ENCODE measurements at regions not wholly inside any gene's neighbourhood (a gene's known extent, or its start where the extent isn't known, plus 50 kb on each side); places are given as distances from the start of the nearest gene placed in this dataset.

DNA sequence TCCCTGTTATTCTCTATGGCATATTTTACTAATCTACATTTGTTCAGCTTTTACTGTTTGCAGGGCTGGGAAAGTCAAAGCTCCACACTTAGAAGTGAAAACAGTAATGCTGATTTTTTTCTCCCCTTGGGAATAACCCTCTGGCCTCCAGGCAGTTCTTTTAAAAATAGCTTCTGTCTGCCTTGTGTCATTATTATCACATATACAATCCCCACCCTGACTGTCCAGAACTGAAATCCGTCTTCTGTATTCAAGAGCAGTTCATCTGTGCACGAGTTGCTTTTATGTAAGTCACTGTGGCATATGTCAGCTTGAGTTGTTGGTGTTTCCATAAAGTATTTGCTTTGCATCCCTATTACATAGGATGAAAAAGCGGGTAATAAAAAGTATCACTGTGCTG lies 1221.1 kb upstream of the CELF2 start:
- TF ChIP-seq CTCF (IDR thresholded peaks at IDR 0.05; ENCODE audit: insufficient read depth, low read depth, low read length) = no peak
- TF ChIP-seq EZH2 (IDR thresholded peaks at IDR 0.05; ENCODE audit: insufficient read depth, low read length) = no peak
